ENCODE measurements at regions not wholly inside any gene's neighbourhood (a gene's known extent, or its start where the extent isn't known, plus 50 kb on each side); places are given as distances from the start of the nearest gene placed in this dataset.

DNA sequence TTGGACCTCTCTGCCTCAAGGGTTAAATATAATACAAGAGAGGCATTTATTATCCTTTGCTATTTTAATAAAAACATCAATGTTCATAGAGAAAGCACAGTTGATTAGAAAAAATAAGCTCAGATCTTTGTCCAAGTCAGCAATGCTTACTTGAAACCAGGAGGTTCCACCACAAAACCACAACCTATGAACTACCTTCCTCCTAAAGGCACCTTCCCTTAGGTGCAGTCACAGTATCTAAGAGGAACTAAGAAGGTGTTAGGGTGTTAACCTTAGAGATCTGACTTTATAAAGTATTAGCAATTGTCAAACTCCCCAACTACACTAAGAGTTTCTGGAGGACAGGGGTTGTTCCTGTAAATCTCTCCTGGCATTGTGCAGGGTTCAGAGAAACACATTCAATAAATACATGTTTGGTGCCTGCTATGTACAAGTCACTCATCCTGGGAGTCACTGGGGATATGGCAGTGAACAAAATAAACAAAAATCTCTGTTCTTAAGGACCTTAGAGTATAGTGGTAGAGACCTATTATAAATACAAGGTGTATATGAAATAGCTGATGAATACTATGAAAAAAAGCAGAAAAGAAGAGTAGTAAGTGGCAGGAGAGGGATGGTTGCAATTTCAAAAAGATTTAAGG lies 208.6 kb downstream of the NFKBIZ start:
- peak; percentile 99 to 100 for ATAC-seq
- Mint-ChIP-seq H3K4me1 (peaks cover 26 to 41% (median 32%) of the 10 kb centered on the region in 4 donors), H3K9me3 (no peaks in the 10 kb centered on the region), H3K4me3 (peak overlapping the region in 9 of 10 donors; percentile 5 to 61 (median 33)), H3K27me3 (no peaks in the 10 kb centered on the region), H3K27ac (peak overlapping the region; percentile 36 to 84 (median 68)), H3K36me3 (no peaks in the 10 kb centered on the region)
- POLR2A ChIA-PET: interaction anchor here (0.6 to 1.7 kb wide), 6 partner anchors 10 to 230 kb away, joined by 3 to 10 read pairs (median 4); partner anchors contain the start of gene NFKBIZ
- DNase-seq: peak in 5 of 10 donors; percentile 22 to 77 (median 51)

DNA sequence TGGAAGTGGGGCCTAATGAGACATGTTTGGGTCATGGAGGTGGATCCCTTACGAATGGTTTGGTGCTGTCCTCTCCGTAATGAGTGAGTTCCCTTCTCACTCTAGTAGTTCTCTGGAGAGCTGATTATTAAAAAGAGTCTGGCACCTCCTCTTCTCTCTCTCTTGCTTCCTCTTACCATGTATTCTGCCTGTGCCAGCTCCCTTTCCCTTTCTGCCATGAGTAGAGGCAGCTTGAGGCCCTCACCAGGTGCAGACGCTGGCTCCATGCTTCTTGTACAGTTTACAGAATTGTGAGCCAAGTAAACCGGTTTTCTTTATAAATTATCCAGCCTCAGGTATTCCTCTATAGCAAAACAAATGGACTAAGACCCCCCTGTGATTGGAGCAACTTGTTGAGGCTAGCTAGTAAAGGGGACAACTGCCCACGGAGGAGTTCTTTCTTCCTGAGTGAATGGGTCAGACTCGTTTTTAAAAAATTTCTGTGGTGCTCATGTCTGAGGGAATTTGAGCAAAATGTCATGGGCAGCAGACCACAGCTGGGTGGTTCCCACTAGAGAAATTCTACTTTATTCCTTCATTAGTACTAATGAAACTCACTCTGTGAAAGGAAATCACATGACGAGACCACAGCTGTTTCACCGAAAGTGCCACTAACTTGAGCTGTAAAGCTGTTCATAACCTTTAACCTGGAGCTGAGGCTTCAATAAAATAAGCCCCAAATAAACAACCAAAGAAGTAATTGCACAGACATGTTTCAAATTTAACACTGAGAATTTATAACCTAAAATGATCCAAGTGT lies 210.0 kb downstream of the NFKBIZ start:
- H3K36me3 Mint-ChIP-seq: no peaks in the 10 kb centered on the region
- ATAC-seq (no peak), DNase-seq (no peak)
- no peaks in the 10 kb centered on the region for H3K9me3 Mint-ChIP-seq
- H3K4me1 Mint-ChIP-seq: peaks cover 29 to 43% (median 36%) of the 10 kb centered on the region in 4 donors
- no peaks in the 10 kb centered on the region for H3K27me3 Mint-ChIP-seq
- H3K27ac Mint-ChIP-seq: peak overlapping the region in 7 of 10 donors; percentile 15 to 82 (median 48)
- POLR2A ChIA-PET: interaction anchor here (0.7 to 1.5 kb wide), 3 partner anchors 11 to 210 kb away, joined by 3 to 4 read pairs (median 4); partner anchors contain the start of gene NFKBIZ
- H3K4me3 Mint-ChIP-seq: peak overlapping the region in 6 of 10 donors; percentile 3 to 74 (median 41)

DNA sequence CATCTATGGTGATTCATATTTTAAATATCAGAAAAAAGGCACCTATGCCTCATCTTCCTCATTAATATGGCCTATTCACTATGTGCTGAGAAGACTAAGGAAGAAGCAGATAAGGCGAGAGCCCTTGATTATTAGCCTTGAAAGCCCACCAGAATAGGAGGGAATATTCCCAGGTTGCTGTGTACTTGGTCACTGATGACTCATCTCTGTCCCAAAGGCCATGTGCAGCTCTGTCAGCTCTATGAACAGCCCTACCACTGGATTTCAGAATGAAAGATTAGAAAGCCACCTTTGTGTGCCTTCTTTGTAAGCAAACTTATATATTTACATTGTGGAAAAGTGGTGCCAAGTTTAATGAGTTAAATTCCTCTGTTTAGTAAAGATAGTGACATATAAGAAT lies 211.5 kb downstream of the NFKBIZ start:
- no peak for ATAC-seq
- Mint-ChIP-seq H3K4me1 (peaks cover 27 to 43% (median 34%) of the 10 kb centered on the region in 4 donors), H3K4me3 (no peak overlapping the region), H3K36me3 (no peaks in the 10 kb centered on the region), H3K9me3 (no peaks in the 10 kb centered on the region), H3K27me3 (no peaks in the 10 kb centered on the region), H3K27ac (no peak overlapping the region)
- no peak for DNase-seq
- POLR2A ChIA-PET: interaction anchor here (0.7 kb wide), 1 partner anchor 314 kb away, joined by 5 read pairs; no protein-coding TSS in a partner anchor

DNA sequence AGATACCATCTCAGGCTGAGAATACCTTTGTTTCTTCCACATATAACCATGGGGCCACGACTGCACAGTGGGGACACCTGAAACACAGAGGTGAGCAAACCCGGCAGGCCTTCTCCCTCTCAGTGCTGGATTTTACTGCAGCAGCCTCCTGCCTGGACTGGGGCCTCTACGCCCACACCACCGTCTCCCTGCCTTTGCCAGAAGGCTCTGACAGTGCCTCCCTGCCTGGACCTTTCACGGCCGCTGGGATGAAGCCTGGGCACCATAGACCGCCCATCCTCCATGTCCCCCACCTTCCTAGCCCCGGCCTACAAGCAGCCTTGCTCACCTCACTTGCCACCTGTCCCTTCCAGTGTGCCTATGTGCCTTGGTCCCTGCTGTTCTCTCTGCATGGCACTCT lies 214.3 kb downstream of the NFKBIZ start:
- no peaks in the 10 kb centered on the region for H3K9me3 Mint-ChIP-seq
- POLR2A ChIA-PET: no interaction called here
- H3K27me3 Mint-ChIP-seq: no peaks in the 10 kb centered on the region
- no peak overlapping the region for H3K4me3 Mint-ChIP-seq
- ATAC-seq: no peak
- H3K36me3 Mint-ChIP-seq: no peaks in the 10 kb centered on the region
- no peak for DNase-seq
- H3K27ac Mint-ChIP-seq: peak overlapping the region in 4 of 10 donors; percentile 9 to 53 (median 48)
- peaks cover 12 to 21% (median 16%) of the 10 kb centered on the region in 4 donors for H3K4me1 Mint-ChIP-seq

DNA sequence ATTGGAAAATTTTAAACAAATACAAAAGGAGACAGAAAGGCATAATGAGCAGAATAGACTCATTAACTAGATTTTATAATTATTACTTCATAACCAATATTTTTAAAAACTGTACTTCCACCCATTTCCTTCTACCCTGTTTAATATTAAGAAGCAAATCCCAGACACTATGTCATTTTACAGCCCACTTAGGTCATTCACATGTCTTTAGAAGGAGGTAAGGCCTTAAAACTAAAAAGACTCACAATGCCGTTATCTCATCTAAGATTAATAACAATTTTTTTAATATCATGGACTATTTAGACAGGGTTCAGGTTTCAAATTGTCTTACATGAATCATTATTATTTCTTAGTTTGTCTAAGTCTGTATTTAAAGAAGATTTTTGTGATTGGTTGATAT lies 217.2 kb downstream of the NFKBIZ start:
- Mint-ChIP-seq H3K27me3 (no peaks in the 10 kb centered on the region), H3K27ac (no peak overlapping the region), H3K9me3 (peaks cover 0 to 1% (median 0%) of the 10 kb centered on the region in 9 donors), H3K4me3 (no peak overlapping the region), H3K36me3 (no peaks in the 10 kb centered on the region), H3K4me1 (peaks cover 0 to 9% (median 7%) of the 10 kb centered on the region in 4 donors)
- DNase-seq (no peak), ATAC-seq (no peak)
- POLR2A ChIA-PET: no interaction called here

DNA sequence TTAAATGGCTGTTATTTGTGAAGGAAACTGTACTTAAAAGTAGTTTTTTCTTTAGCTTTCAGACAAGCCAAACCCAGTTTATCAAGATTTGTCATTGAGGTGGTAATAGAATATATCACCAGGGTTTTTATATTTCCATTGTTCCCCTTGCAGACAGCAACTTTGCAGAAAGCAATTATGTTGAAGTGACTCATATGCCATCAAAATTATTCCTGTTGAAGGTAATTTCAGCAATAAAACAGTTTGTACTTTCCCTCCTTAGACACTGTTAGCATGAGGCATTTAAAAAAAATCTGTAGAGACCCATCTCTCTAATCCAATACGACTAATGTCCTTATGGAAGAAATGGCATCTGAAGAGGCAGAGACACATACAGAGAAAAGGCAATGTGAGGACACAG lies 219.0 kb downstream of the NFKBIZ start:
- Mint-ChIP-seq H3K9me3 (peaks cover 0 to 2% (median 0%) of the 10 kb centered on the region in 9 donors), H3K27me3 (no peaks in the 10 kb centered on the region), H3K36me3 (no peaks in the 10 kb centered on the region), H3K27ac (no peak overlapping the region), H3K4me1 (peaks cover 0 to 7% (median 7%) of the 10 kb centered on the region in 4 donors), H3K4me3 (no peak overlapping the region)
- DNase-seq (no peak), ATAC-seq (no peak)
- POLR2A ChIA-PET: interaction anchor here (1.6 kb wide), 1 partner anchor 10 kb away, joined by 3 read pairs; no protein-coding TSS in a partner anchor

DNA sequence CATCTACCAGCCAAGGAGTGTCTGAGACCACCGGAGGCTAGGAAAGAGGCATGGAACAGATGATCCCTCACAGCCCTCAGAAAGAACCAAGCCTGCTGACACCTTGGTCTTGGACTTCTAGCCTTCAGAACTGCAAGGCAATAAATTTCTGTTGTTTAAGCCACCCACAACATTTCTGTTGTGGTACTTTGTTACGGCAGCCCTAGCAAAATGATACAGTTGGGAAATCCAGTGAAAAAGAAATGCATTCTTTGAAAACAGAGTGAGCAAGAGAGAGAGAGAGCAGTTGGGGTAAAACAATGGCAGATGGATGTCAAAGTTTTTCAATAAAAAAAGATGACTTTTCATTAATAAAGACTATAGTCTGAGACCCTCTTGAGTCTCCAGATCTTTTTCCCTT lies 219.4 kb downstream of the NFKBIZ start:
- H3K27me3 Mint-ChIP-seq: no peaks in the 10 kb centered on the region
- DNase-seq: no peak
- peaks cover 0 to 2% (median 0%) of the 10 kb centered on the region in 9 donors for H3K9me3 Mint-ChIP-seq
- H3K27ac Mint-ChIP-seq: no peak overlapping the region
- H3K36me3 Mint-ChIP-seq: no peaks in the 10 kb centered on the region
- H3K4me3 Mint-ChIP-seq: no peak overlapping the region
- no peak for ATAC-seq
- POLR2A ChIA-PET: interaction anchor here (1.6 kb wide), 1 partner anchor 11 kb away, joined by 3 read pairs; no protein-coding TSS in a partner anchor
- H3K4me1 Mint-ChIP-seq: peaks cover 0 to 7% (median 4%) of the 10 kb centered on the region in 4 donors

DNA sequence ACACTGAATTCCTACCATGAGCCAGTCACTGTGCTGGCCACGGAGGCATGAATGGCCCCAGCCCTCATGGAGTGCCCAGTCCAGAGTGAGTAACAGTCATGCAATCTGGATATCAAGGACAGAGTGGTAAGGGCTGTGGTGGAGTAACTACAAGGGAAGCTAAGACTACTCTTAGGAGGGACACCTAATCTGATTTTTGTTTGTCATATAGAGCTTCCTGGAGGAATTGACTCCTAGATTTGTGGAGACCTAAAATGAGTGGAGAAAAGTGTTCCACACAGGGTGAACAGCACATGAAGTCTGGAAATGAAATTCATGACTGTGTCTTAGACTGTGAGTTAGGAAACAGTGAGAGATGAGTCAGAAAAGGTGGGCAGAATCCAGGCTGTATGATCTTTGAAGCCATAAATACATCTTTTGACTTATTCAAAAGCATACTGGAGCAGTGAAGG lies 219.9 kb downstream of the NFKBIZ start:
- DNase-seq (no peak), ATAC-seq (no peak)
- POLR2A ChIA-PET: no interaction called here
- no peaks in the 10 kb centered on the region for H3K27me3 Mint-ChIP-seq
- H3K36me3 Mint-ChIP-seq: no peaks in the 10 kb centered on the region
- peak overlapping the region in 1 of 10 donors; percentile 27 for H3K27ac Mint-ChIP-seq
- peaks cover 0 to 7% (median 2%) of the 10 kb centered on the region in 4 donors for H3K4me1 Mint-ChIP-seq
- no peak overlapping the region for H3K4me3 Mint-ChIP-seq
- peaks cover 0 to 2% (median 0%) of the 10 kb centered on the region in 9 donors for H3K9me3 Mint-ChIP-seq

DNA sequence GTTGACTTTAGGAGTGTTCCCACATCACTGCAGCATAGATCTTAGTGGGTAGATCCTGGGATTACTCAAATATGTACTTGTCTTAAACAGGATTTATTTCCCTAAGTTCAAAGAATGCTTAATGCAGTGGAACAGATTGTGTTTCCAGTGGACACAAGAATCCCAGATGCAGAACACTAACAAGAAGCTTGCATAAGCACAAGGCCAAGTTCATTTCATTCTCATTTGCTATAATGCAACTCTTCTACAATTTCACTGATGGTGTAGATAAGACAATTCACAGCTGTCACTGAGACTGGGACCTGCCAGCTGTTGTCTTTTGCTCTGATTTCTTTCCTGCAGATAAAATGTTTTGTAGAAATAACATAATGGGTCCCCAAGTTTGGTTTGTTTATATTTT lies 225.6 kb downstream of the NFKBIZ start:
- Mint-ChIP-seq H3K36me3 (no peaks in the 10 kb centered on the region), H3K4me1 (peaks cover 18 to 43% (median 35%) of the 10 kb centered on the region in 4 donors), H3K27me3 (no peaks in the 10 kb centered on the region), H3K27ac (peak overlapping the region in 3 of 10 donors; percentile 6 to 43 (median 34)), H3K4me3 (no peak overlapping the region), H3K9me3 (peaks cover 0 to 5% (median 0%) of the 10 kb centered on the region in 9 donors)
- DNase-seq (no peak), ATAC-seq (no peak)
- POLR2A ChIA-PET: no interaction called here

DNA sequence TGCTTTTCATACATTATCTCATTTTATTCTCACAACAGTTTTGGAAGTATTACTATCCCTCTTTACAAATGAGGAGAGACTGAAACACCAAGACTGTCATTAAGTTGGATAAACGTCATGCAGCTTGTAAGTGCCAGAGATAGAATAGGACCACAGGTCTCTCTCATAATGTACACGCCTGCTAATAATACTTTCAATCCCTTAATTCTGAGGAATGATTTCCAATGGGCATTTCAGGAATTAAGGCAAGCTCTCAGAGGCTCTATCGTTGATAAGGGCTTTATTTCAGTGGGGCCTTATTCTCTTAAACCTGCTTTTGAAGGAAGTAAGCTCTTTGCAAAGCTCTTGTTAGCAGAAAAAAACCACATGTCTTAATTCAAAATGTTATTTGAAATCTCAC lies 229.1 kb downstream of the NFKBIZ start:
- peaks cover 0 to 10% (median 0%) of the 10 kb centered on the region in 9 donors for H3K9me3 Mint-ChIP-seq
- peaks cover 0 to 7% (median 0%) of the 10 kb centered on the region in 3 donors for H3K36me3 Mint-ChIP-seq
- POLR2A ChIA-PET: interaction anchor here (0.8 to 2.9 kb wide), 9 partner anchors 20 to 251 kb away, joined by 3 to 27 read pairs (median 4); partner anchors contain the start of gene NFKBIZ
- H3K27me3 Mint-ChIP-seq: no peaks in the 10 kb centered on the region
- DNase-seq (no peak), ATAC-seq (peak; percentile 23 to 26)
- peak overlapping the region; percentile 93 to 99 (median 96) for H3K27ac Mint-ChIP-seq
- H3K4me3 Mint-ChIP-seq: peak overlapping the region in 8 of 10 donors; percentile 11 to 75 (median 68)
- peaks cover 28 to 63% (median 58%) of the 10 kb centered on the region in 4 donors for H3K4me1 Mint-ChIP-seq

DNA sequence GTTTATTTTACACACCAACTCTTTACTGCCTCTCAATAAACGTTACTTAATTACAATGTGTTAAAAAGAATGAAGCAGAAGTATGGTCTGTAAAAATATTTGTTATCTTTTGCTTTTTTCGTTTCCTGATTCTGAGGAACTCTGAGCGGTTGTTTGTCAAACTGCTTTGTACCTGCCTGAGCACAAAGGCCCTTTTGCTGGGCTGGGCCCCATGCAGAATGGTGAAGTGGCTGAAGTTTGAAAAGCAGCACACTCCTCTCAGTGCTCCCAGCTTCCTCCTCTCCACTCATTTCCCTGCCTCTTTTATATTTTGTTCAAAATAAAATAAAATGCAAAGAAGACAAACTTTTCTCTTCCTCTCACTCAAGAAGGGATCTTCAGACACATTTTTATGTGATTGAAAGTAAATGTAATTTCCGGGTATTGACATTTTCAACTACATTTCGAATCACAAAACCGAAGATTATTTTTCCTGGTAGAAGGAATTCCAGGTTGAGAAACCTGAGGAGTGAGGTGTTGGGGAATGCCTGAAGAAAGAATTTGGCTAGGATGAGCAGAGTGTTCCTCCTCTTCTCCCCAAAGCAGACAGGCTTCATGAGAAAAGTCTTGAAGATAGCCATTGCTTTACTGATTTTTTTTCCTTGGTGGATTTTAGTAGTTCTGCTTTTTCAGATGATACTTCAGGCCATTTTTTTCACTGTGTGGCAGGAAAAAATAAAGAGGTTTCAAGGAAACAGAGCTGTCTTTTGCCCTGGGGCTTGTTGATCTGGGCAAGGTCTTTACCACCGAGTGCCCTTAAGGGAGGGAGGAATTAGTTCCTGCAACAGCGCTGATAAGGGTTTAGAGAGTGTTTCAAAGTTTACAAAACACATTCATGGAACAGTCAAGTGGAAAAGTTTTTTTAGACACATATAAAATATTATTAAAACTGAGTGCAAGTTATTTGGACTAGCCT lies 229.8 kb downstream of the NFKBIZ start:
- ATAC-seq (peak; percentile 86 to 91), DNase-seq (peak in 6 of 10 donors; percentile 9 to 56 (median 31))
- H3K36me3 Mint-ChIP-seq: peaks cover 0 to 8% (median 0%) of the 10 kb centered on the region in 3 donors
- no peaks in the 10 kb centered on the region for H3K27me3 Mint-ChIP-seq
- POLR2A ChIA-PET: interaction anchor here (0.8 to 2.9 kb wide), 11 partner anchors 19 to 269 kb away, joined by 3 to 27 read pairs (median 4); partner anchors contain the start of gene NFKBIZ
- H3K4me3 Mint-ChIP-seq: peak overlapping the region; percentile 38 to 81 (median 68)
- peaks cover 29 to 63% (median 58%) of the 10 kb centered on the region in 4 donors for H3K4me1 Mint-ChIP-seq
- peak overlapping the region; percentile 93 to 99 (median 96) for H3K27ac Mint-ChIP-seq
- peaks cover 0 to 10% (median 0%) of the 10 kb centered on the region in 9 donors for H3K9me3 Mint-ChIP-seq

All from naive thymus-derived CD8-positive, alpha-beta T cell (primary cell).